Liver (tissue), 8 donors: ENCODE measurements at regions not wholly inside any gene's neighbourhood (a gene's known extent, or its start where the extent isn't known, plus 50 kb on each side); places are given as distances from the start of the nearest gene placed in this dataset.

Source experiments
- DNase-seq: peaks from one replicate; pipeline ENCODE4 v3.0.0-alpha.2; 2017; ENCODE audit warnings: low spot score
- H3K27ac ChIP-seq, 2 donors: one replicate each; pipeline ENCODE4 v1.7.0; 2013; ENCODE audit warnings: inconsistent platforms in 2 of 2, low read length in 2 of 2, control low read depth in 1 of 2, low read depth in 1 of 2, mild to moderate bottlenecking in 1 of 2
- H3K27me3 ChIP-seq, 4 donors: one replicate each; pipeline versions ENCODE4 v1.6.1 to v1.7.0; 2013; ENCODE audit warnings: low read length in 3 of 4, inconsistent platforms in 1 of 4, mild to moderate bottlenecking in 1 of 4, moderate library complexity in 1 of 4; ENCODE audit not compliant: control insufficient read depth in 4 of 4, insufficient read depth in 4 of 4
- H3K36me3 ChIP-seq, 4 donors: one replicate each; pipeline versions ENCODE4 v1.6.1 to v1.7.0; 2013; ENCODE audit warnings: low read length in 3 of 4, mild to moderate bottlenecking in 3 of 4, low read depth in 1 of 4, moderate library complexity in 1 of 4; ENCODE audit not compliant: control insufficient read depth in 4 of 4, insufficient read depth in 3 of 4
- H3K4me1 ChIP-seq, 4 donors: one replicate each; pipeline versions ENCODE4 v1.6.1 to v1.7.0; 2013; ENCODE audit warnings: low read length in 3 of 4, mild to moderate bottlenecking in 3 of 4, moderate library complexity in 1 of 4; ENCODE audit not compliant: control insufficient read depth in 4 of 4, insufficient read depth in 4 of 4
- H3K4me3 ChIP-seq, 3 donors: one replicate each; pipeline versions ENCODE4 v1.6.1 to v1.7.0; 2013; ENCODE audit warnings: low read length in 3 of 3, control low read depth in 1 of 3, low read depth in 1 of 3, mild to moderate bottlenecking in 1 of 3
- H3K9ac ChIP-seq, 2 donors: one replicate each; pipeline ENCODE4 v1.7.0; 2013; ENCODE audit warnings: low read length in 2 of 2, mild to moderate bottlenecking in 2 of 2, moderate library complexity in 2 of 2, control low read depth in 1 of 2, low read depth in 1 of 2
- H3K9me3 ChIP-seq, 4 donors: one replicate each; pipeline versions ENCODE4 v1.6.1 to v1.7.0; 2013; ENCODE audit warnings: low read length in 3 of 4; ENCODE audit not compliant: control insufficient read depth in 4 of 4
- ATF3 ChIP-seq: IDR thresholded peaks from 2 replicates; pipeline ENCODE4 v1.6.1; 2016; ENCODE audit warnings: antibody characterized with exemption
- EGR1 ChIP-seq, 2 donors: IDR thresholded peaks; 2 replicates each; pipeline ENCODE4 v1.6.1; 2016 to 2018; ENCODE audit warnings: antibody characterized with exemption in 2 of 2, low read depth in 2 of 2
- FOXA1 ChIP-seq: IDR thresholded peaks from 2 replicates; pipeline ENCODE4 v1.6.1; 2016; ENCODE audit warnings: antibody characterized with exemption
- FOXA2 ChIP-seq: IDR thresholded peaks from 2 replicates; pipeline ENCODE4 v1.6.1; 2016; ENCODE audit warnings: antibody characterized with exemption
- GABPA ChIP-seq, 2 donors: IDR thresholded peaks in 1 of 2; conservative IDR thresholded peaks in 1 of 2; 2 replicates each; pipeline ENCODE4 v1.6.1; 2016; ENCODE audit warnings: antibody characterized with exemption in 2 of 2, mild to moderate bottlenecking in 1 of 2, moderate library complexity in 1 of 2
- HNF4A ChIP-seq, 2 donors: conservative IDR thresholded peaks; 2 replicates each; pipeline ENCODE4 v1.6.1; 2016; ENCODE audit warnings: antibody characterized with exemption in 2 of 2, mild to moderate bottlenecking in 2 of 2
- HNF4G ChIP-seq: IDR thresholded peaks from 2 replicates; pipeline ENCODE4 v1.6.1; 2016; ENCODE audit warnings: antibody characterized with exemption
- JUND ChIP-seq, 2 donors: IDR thresholded peaks; 2 replicates each; pipeline ENCODE4 v1.6.1; 2016; ENCODE audit warnings: antibody characterized with exemption in 2 of 2
- NR2F2 ChIP-seq: IDR thresholded peaks from 2 replicates; pipeline ENCODE4 v1.6.1; 2016; ENCODE audit warnings: antibody characterized with exemption
- RAD21 ChIP-seq, 2 donors: IDR thresholded peaks; 2 replicates each; pipeline ENCODE4 v1.6.1; 2016; ENCODE audit warnings: antibody characterized with exemption in 2 of 2, mild to moderate bottlenecking in 2 of 2
- RXRA ChIP-seq, 2 donors: IDR thresholded peaks; 2 replicates each; pipeline ENCODE4 v1.6.1; 2017 to 2018; ENCODE audit warnings: antibody characterized with exemption in 2 of 2, mild to moderate bottlenecking in 1 of 2
- SP1 ChIP-seq: IDR thresholded peaks from 2 replicates; pipeline ENCODE4 v1.6.1; 2018; ENCODE audit warnings: antibody characterized with exemption, mild to moderate bottlenecking
- TAF1 ChIP-seq: conservative IDR thresholded peaks from 2 replicates; pipeline ENCODE4 v1.6.1; 2016; ENCODE audit warnings: antibody characterized with exemption, mild to moderate bottlenecking
- YY1 ChIP-seq: IDR thresholded peaks from 2 replicates; pipeline ENCODE4 v1.6.1; 2016; ENCODE audit warnings: antibody characterized with exemption, mild to moderate bottlenecking
- WGBS: extraction: QIAGEN DNeasy Blood & Tissue Kit; methylation state at CpG from one replicate; pipeline ENCODE4 v1.1.7; 2013; 5-methylcytosine and 5-hydroxymethylcytosine counted together
- TF ChIP-seq, protein P1 (sequence below): IDR thresholded peaks from 2 replicates; pipeline ENCODE4 v1.6.1; 2016; ENCODE audit warnings: antibody characterized with exemption, mild to moderate bottlenecking
- TF ChIP-seq, protein P2 (sequence below): fragments of 150-350 bp; IDR thresholded peaks from 2 replicates; pipeline ENCODE4 v1.5.1; 2017; ENCODE audit warnings: improper control_type of control experiment, low read depth, low read length; ENCODE audit not compliant: missing input control
- TF ChIP-seq, protein P3 (sequence below): IDR thresholded peaks from 2 replicates; pipeline ENCODE4 v1.6.1; 2016; ENCODE audit warnings: antibody characterized with exemption
- TF ChIP-seq, protein P4 (sequence below): IDR thresholded peaks from 2 replicates; pipeline ENCODE4 v1.6.1; 2016; ENCODE audit warnings: antibody characterized with exemption
- donor health status: healthy.
- donor health status: healthy.
- donor health status: healthy.
- donor health status: healthy.
- donor health status: healthy.

GRCh38 chr15:96494505-96494904 lies 164.0 kb downstream of the NR2F2 start:
- Histone ChIP-seq H3K36me3 (no peaks in the 10 kb centered on the region), H3K27ac (no peak overlapping the region), H3K9ac (no peak overlapping the region), H3K4me1 (no peaks in the 10 kb centered on the region), H3K4me3 (no peak overlapping the region), H3K27me3 (peaks cover 0 to 4% (median 0%) of the 10 kb centered on the region in 4 donors), H3K9me3 (no peaks in the 10 kb centered on the region)
- no peak for DNase-seq
- WGBS: 70% methylated on average over 7 of the region's 7 CpGs
- TF ChIP-seq JUND (IDR thresholded peaks at IDR 0.05): no peak
- TF ChIP-seq RXRA (IDR thresholded peaks at IDR 0.05): no peak
- TF ChIP-seq HNF4G: no peak
- TF ChIP-seq, protein P1, sequence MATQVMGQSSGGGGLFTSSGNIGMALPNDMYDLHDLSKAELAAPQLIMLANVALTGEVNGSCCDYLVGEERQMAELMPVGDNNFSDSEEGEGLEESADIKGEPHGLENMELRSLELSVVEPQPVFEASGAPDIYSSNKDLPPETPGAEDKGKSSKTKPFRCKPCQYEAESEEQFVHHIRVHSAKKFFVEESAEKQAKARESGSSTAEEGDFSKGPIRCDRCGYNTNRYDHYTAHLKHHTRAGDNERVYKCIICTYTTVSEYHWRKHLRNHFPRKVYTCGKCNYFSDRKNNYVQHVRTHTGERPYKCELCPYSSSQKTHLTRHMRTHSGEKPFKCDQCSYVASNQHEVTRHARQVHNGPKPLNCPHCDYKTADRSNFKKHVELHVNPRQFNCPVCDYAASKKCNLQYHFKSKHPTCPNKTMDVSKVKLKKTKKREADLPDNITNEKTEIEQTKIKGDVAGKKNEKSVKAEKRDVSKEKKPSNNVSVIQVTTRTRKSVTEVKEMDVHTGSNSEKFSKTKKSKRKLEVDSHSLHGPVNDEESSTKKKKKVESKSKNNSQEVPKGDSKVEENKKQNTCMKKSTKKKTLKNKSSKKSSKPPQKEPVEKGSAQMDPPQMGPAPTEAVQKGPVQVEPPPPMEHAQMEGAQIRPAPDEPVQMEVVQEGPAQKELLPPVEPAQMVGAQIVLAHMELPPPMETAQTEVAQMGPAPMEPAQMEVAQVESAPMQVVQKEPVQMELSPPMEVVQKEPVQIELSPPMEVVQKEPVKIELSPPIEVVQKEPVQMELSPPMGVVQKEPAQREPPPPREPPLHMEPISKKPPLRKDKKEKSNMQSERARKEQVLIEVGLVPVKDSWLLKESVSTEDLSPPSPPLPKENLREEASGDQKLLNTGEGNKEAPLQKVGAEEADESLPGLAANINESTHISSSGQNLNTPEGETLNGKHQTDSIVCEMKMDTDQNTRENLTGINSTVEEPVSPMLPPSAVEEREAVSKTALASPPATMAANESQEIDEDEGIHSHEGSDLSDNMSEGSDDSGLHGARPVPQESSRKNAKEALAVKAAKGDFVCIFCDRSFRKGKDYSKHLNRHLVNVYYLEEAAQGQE: no peak
- TF ChIP-seq RAD21 (IDR thresholded peaks at IDR 0.05): no peak
- no peak for TF ChIP-seq FOXA2
- TF ChIP-seq NR2F2: no peak
- TF ChIP-seq TAF1: no peak
- TF ChIP-seq ATF3: no peak
- TF ChIP-seq, protein P2, sequence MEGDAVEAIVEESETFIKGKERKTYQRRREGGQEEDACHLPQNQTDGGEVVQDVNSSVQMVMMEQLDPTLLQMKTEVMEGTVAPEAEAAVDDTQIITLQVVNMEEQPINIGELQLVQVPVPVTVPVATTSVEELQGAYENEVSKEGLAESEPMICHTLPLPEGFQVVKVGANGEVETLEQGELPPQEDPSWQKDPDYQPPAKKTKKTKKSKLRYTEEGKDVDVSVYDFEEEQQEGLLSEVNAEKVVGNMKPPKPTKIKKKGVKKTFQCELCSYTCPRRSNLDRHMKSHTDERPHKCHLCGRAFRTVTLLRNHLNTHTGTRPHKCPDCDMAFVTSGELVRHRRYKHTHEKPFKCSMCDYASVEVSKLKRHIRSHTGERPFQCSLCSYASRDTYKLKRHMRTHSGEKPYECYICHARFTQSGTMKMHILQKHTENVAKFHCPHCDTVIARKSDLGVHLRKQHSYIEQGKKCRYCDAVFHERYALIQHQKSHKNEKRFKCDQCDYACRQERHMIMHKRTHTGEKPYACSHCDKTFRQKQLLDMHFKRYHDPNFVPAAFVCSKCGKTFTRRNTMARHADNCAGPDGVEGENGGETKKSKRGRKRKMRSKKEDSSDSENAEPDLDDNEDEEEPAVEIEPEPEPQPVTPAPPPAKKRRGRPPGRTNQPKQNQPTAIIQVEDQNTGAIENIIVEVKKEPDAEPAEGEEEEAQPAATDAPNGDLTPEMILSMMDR: no peak
- TF ChIP-seq HNF4A (conservative IDR thresholded peaks at IDR 0.05): no peak
- no peak for TF ChIP-seq YY1
- TF ChIP-seq EGR1 (IDR thresholded peaks at IDR 0.05; ENCODE audit: low read depth in 2 of 2): no peak
- TF ChIP-seq, protein P3, sequence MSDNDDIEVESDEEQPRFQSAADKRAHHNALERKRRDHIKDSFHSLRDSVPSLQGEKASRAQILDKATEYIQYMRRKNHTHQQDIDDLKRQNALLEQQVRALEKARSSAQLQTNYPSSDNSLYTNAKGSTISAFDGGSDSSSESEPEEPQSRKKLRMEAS: no peak
- no peak for TF ChIP-seq GABPA (IDR thresholded peaks at IDR 0.05 in 1 of 2, conservative IDR thresholded peaks at IDR 0.05 in 1 of 2)
- TF ChIP-seq, protein P4, sequence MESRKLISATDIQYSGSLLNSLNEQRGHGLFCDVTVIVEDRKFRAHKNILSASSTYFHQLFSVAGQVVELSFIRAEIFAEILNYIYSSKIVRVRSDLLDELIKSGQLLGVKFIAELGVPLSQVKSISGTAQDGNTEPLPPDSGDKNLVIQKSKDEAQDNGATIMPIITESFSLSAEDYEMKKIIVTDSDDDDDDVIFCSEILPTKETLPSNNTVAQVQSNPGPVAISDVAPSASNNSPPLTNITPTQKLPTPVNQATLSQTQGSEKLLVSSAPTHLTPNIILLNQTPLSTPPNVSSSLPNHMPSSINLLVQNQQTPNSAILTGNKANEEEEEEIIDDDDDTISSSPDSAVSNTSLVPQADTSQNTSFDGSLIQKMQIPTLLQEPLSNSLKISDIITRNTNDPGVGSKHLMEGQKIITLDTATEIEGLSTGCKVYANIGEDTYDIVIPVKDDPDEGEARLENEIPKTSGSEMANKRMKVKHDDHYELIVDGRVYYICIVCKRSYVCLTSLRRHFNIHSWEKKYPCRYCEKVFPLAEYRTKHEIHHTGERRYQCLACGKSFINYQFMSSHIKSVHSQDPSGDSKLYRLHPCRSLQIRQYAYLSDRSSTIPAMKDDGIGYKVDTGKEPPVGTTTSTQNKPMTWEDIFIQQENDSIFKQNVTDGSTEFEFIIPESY: no peak
- no peak for TF ChIP-seq SP1
- no peak for TF ChIP-seq FOXA1
